GM10266 (cell line): ENCODE measurements at regions not wholly inside any gene's neighbourhood (a gene's known extent, or its start where the extent isn't known, plus 50 kb on each side); places are given as distances from the start of the nearest gene placed in this dataset.

Experiments used
- DNase-seq: peaks from one replicate; pipeline ENCODE4 v3.0.0; 2012; ENCODE audit errors: extremely low spot score
- CTCF ChIP-seq: IDR thresholded peaks from 2 replicates; pipeline ENCODE4 v1.5.1; 2012; ENCODE audit warnings: mild to moderate bottlenecking, low read depth; ENCODE audit not compliant: control insufficient read depth, insufficient read depth; ENCODE audit errors: missing control alignments

- TF ChIP-seq CTCF, result no peak
- no peak for DNase-seq
Observed at GRCh38 chr5:23319901-23320300, 187.5 kb upstream of the PRDM9 start.

GRCh38 chr5:23318960-23319359 lies 188.4 kb upstream of the PRDM9 start:
- DNase-seq, result no peak

GRCh38 chr5:23318166-23318565 lies 189.2 kb upstream of the PRDM9 start:
- TF ChIP-seq CTCF, result no peak
- no peak for DNase-seq

More at GRCh38 chr5:23318960-23319359, 188.4 kb upstream of the PRDM9 start:
- no peak for TF ChIP-seq CTCF

- DNase-seq, result no peak
- no peak for TF ChIP-seq CTCF
Observed at GRCh38 chr5:23316060-23316591, 191.3 kb upstream of the PRDM9 start.

- no peak for DNase-seq
- TF ChIP-seq CTCF, result no peak
Observed at GRCh38 chr5:23314827-23315226, 192.6 kb upstream of the PRDM9 start.

- no peak for TF ChIP-seq CTCF
- DNase-seq, result no peak
Observed at GRCh38 chr5:23305055-23305454, 202.4 kb upstream of the PRDM9 start.

- no peak for DNase-seq
- TF ChIP-seq CTCF, result no peak
Observed at GRCh38 chr5:23303836-23304235, 203.6 kb upstream of the PRDM9 start.
